RPMI7951 (cell line): ENCODE measurements at regions not wholly inside any gene's neighbourhood (a gene's known extent, or its start where the extent isn't known, plus 50 kb on each side); places are given as distances from the start of the nearest gene placed in this dataset.
"Not testable (repeated sequence)": the region's sequence is repeated elsewhere in the genome, so short reads cannot be mapped to it uniquely, and the experiment has no call there.

Experiments
- DNase-seq: peaks from one replicate; pipeline ENCODE4 v3.0.0-alpha.2; 2012; ENCODE audit warnings: low read depth

DNA sequence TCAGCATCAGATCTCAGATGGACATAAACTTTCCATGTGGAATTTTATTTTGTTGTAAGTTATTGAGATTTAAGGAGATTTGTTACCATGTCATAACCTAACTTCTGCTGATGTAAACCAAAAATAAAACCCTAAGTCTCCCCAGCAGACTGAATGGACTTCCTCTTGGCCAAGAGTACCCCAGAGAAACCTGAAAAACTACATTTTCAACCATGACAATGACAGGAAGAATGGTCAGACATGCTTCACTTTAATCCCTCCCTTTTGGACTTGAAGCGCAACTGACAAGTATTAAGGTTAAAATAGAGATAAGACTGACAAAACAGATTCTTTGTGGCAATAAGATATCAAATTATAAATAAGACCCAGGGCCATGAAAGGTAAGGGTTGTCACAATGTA is 579.7 kb upstream of the RAG2 start:
- no peak for DNase-seq

DNA sequence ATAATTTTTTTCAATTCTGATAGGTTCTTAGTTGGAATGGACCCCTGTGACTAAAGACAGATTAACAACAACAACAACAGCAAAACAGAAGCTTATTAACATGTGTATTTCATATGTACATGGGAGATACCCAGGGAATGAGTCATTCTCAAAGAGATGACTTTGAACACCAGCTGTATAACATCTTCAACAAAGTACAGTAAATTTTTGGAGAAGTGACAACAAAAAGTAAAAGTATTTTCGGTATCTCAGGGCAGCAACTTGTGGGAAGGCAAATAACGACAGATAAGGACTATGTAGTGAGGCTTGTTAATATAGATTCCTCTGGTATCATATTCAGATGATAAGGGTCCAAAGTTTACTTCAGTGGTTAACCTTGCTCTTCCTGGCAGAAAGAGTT is 573.4 kb upstream of the RAG2 start:
- DNase-seq, result no peak

DNA sequence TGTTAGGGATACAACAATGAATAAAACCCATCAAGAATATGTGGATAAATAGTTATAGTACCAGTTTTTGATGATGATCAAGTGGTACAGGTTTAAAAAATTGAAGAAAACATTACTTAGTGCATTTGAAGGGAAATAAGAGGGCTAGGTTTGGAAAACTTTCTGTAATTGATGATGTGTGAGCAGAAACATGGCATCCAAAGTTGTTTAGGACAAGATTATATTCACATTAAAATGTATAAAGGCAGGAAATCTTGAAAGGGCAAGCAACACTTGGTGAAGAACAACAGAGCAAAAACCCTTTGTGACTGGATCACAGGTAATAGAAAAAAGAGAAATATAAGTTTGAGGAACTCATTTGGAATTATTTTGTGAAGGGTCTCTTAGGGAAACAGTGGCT is 572.3 kb upstream of the RAG2 start:
- no peak for DNase-seq

DNA sequence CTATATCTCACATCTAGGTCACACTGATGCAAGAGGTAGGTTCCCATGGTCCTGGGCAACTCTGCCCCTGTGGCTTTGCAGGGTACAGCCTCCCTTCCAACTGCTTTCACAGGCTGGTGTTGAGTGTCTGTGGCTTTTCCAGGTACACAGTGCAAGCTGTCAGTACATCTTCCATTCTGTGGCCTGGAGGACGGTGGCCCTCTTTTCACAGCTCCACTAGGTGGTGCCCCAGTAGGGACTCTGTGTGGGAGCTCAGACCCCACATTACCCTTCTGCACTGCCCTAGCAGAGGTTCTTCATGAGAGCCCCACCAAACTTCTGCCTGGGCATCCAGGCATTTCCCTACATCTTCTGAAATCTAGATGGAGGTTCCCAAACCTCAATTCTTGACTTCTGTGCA is 547.4 kb upstream of the RAG2 start:
- DNase-seq, result not testable (repeated sequence)

DNA sequence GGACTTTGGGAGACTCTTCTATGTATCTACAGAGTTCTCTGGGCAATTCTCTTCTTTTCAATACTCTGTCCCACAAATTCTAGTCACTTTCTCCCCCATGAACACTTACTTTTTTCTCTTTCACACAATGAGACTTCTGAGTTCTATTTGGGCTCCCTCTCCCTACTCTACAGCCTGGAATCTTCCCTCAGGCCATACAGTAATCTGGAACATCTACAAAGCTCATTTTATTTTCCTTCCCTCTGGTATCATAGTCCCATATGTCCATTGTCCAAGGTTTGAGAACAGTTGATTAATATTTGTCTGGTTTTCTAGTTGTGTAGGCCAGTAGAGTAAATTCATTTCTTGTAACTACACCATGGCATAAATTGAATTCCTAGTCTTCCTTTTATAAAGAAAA is 544.6 kb upstream of the RAG2 start:
- DNase-seq, result no peak

DNA sequence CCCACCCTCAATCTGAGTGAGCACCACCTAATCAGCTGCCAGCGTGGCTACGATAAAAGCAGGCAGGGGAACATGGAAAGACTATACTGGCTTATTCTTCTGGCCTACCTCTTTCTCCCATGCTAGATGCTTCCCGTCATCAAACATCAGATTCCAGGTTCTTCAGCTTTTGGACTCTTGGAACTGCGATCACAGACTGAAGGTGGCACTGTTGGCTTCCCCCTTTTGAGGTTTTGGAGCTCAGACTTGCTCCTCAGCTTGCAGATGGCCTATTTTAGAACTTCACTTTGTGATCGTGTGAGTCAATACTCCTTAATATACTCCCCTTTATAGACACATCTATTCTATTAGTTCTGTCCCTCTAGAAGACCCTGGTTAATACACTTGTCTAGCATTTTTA is 543.7 kb upstream of the RAG2 start:
- no peak for DNase-seq

DNA sequence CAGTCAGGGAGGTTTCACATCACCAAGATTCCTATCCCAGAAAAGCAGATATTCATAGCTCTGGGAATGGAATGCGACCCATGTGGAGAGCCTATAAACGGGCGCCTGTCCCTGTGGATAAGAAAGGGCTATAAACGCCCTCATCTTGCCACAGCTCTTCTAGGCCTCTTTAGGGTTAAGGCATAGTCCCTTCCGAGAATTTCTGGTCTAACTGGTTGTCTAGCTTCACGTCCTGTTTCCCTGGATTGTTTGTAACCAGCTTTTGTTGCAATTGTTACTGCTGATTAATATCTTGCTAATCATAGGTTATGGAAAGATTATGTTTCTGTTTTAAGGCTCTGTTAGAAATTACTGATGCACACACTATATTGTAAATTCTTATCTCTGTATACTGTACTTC is 537.6 kb upstream of the RAG2 start:
- DNase-seq, result not testable (repeated sequence)

DNA sequence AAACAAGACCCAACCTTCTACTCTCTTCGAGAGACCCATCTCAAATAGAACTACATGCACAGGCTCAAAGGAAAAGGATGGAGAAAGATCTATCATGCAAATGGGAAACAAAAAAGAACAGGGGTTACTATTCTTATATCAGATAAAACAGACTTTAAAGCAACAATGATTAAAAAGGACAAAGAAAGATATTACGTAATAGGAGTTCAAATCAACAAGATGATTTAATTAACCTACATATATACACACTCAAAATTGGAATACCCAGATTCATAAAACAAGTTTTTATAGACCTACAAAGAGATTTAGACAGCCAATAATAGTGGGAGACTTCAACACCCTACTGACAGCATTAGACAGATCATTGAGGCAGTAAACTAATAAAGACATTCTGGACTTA is 536.6 kb upstream of the RAG2 start:
- no peak for DNase-seq

DNA sequence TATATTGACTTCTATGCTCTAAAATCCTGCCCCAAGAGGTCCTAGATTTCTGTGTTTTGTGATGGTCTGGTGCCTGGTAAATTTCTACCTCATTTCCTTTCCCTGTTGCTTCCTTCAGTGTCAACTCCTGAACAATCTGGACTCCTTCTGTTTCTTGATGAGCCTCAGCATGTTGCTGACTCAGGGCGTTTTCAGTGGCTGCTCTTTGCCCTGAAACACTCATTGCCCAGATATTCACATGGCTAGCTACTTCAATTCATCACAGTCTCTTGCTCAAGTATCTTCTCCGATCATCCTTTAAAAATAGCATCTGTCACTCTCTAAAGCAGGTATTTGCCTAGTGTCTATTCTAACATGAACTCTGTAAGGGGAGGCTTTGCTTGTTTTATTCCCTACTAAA is 526.3 kb upstream of the RAG2 start:
- no peak for DNase-seq

DNA sequence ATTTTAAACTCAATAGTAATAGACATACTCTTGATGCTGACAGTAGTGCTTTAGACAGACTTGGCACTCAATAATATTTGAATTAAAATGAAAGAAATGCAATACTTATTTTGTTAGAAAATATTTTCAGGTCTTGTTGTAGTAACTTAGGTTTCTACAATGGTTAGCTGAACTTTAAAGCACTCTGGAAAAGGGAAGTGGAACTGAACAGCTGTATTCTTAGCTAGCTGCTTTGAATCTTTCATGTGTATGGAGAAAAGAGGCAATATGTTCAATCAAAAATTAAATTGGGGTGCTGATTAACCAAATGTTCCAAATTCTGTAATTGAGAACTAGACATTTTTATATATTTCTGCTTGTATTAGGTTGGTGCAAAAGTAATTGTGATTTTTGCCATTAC is 517.9 kb upstream of the RAG2 start:
- no peak for DNase-seq

DNA sequence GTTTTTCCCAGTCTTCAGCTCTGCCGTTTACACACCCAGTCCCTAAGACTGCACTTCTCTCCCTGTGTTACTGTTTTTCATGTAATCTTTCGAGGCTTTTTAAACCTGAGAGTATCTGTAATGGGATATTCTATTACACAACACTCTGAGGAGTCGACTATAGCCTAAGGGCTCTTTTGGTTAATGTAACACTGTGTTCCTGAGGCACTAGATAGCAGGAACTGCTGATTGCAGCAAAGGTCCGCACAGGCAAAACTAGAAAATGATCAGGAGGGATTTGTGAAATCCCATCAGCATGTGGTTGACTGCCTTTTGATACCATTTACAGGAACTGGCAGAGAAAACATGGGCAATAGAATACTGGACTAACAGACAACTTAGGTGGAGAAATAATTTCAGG is 512.3 kb upstream of the RAG2 start:
- no peak for DNase-seq

DNA sequence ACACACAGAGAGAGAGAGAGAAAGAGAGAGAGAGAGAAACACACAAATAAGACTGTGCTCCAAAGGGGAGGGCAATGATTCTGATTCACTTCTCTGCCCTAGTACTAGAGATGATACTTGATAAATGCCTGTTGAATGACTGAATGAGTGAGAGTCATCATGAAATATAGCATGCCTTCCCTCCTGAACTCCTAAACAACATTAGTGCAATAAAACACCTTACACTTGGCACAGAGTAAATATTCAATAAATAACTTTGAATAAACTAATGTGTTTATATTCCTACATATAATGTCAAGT is 511.2 kb upstream of the RAG2 start:
- DNase-seq, result no peak

DNA sequence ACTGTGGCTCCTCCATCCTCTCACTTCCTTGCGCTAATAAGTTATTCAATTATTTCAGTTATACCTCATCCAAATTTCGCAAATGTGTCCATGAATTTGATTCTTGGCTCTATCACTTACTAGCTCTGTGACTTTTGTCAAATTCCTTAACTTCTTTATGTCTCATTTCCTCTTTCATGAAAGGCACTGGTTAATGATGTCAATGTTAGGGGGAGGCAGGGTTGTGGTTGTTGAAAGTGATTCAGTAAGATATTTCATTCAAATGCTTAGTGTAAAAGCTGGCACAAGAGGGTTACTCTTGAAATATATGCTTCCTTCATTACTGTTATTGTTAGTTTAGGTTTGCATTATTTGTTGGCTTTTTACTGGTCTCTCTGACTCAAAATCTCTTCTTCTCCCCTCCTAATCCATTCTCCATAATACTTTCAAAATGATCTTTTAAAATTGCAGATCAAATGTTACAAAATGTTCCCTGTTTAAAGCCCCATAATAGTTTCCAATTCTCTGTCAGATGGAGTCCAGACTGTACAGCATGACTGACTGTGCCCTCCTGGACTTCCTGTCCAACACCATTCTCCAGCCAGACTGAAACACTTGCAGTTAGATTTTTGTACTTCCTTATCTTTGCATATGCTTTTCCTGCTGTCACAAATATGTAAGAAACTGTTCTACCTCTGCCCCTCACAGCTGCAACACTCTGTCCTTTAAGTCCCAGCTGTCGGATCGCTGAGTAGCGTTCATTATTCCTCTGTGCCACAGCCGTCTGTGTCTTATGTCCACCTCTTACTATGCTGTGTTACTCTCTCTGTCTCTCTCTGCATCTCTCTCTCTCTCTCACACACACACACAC is 510.6 kb upstream of the RAG2 start:
- no peak for DNase-seq

DNA sequence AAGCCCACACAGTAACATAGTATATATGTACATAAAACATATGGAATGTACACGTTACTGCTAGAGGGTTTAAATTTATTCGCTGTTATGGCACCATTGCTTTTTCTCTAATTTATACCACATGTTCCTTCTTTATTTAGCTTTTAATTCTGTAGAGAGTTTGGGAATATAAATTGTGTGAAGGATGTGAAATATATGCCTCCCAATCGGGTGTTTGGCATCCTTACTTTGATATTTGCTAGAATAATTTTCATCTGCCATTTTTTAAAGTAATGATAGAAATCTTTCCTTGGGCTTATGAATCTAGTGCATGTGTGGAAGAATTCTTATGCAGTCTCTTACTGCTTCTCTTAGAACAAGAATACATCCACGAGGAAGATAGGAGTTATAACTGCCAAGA is 509.8 kb upstream of the RAG2 start:
- no peak for DNase-seq

DNA sequence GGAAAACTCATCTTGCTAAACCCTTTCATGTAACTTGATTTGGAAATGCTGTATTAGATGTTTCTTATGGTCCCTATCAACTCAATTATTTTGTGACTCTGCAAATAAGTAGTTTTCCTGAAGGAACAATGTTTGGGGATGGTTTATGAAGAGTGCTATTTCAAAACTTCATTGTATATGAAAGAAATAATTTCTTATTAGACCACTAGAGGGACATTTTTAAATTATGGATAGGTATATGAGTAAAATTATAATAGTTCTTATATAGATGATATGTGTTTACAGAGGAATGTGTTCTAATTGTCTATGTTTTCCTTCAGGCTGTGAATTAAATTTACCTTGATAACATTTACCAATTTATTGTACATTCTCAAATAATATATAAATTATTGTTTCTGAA is 509.4 kb upstream of the RAG2 start:
- no peak for DNase-seq

DNA sequence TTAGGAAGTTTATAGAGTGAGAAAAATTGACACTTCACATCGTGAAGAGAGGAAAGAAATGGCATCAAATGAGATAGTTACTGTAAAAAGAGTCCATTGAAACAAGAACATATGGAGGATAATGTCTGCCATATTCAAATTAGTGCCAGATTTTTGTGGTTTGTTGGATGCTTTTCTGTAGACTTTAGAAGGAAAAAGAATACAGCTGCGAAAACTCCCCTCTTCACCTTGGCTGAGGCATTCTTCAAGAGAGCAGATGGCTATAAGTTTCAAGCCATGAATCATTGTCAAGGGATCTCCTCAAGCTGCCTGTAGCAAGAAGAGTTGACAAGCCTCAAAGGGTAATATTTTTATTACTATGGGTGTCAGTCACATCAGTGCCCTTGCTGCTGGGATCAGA is 507.4 kb upstream of the RAG2 start:
- DNase-seq, result no peak

DNA sequence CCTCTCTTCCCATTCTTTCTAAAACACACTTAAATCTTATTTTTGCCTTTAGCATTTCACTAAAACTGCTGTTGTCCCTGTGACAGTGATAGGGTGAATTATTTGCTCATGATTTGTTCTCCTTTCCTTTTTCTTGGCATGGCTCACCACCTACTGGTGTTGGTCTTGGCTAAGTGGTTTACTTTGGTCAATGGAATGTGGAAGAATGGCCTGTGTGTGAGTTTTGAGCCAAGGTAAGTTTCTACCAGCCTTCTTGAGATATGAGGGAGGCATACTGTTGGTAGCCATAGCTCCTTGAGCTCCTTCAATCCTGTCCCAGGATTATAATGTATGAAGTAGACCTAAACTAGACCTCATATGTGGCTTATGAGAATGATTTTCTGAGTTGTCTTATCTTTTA is 506.3 kb upstream of the RAG2 start:
- DNase-seq, result no peak

DNA sequence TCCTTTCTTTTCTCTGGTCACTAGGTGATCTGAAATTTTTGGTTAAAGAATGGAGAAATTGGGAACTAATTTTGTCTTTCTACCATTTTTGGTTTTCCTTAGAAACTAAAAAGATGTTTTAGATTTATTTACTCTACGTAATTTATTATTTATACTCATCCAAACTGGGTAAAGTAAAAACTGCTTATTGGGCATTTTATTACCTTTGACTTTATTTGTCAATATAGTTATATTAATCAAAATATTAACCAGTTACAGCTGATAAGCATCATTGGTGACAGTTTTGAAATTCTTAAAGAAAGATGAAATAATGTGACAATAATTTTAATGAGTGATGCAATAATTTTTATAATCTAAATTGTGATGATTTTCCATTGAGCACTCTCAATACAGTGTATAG is 502.0 kb upstream of the RAG2 start:
- DNase-seq, result no peak

DNA sequence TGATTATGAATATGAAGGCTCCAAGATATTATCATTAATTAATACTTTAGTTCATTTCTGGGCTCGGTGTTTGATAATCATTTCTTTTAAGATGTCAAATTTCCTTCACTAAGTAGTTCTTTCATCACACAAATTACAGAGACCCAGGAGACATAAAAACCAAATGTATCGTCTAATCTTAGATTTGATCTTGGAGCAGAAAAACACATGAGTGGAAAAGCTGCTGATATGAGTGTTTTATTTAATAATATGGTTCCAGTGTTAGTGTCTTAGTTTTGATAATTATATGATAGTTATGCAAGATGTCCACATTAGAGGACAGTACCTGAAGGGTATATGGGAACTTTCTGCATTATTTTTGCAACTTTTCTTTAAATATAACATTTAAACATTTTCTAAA is 494.5 kb upstream of the RAG2 start:
- DNase-seq, result no peak

DNA sequence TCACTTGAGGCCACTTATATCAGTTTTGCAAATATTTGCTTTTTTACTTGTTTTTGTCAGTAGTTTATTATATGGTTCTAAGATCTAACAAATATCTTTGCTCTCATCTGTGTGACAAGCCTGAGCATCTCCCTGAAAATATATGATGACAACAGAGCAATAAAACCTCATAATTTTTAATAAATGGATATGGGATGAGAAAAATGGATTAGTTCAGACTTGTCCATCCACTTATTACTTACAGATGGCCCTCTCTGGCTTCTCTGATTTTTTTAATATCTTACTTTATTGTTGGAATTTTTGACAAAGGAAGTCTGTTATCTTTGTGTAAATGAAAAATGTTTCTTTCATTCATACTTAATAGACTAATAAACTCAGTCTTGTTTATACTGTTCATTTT is 491.4 kb upstream of the RAG2 start:
- no peak for DNase-seq

DNA sequence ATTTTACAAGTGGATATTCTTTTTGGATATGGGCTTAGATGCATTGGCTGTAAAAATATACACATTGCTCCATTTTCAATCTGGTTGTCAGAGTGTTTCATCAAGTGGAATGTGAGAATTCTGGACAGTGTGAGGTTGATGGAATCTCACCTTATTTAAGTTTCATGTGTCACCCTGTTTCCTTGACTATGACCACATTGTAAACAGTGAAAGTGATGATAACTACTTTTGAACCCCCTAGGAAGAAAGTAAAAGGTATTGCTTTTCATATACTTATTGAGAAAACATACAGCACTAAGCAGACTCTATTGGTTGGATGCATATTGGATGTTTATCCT is 490.5 kb upstream of the RAG2 start:
- DNase-seq, result no peak

DNA sequence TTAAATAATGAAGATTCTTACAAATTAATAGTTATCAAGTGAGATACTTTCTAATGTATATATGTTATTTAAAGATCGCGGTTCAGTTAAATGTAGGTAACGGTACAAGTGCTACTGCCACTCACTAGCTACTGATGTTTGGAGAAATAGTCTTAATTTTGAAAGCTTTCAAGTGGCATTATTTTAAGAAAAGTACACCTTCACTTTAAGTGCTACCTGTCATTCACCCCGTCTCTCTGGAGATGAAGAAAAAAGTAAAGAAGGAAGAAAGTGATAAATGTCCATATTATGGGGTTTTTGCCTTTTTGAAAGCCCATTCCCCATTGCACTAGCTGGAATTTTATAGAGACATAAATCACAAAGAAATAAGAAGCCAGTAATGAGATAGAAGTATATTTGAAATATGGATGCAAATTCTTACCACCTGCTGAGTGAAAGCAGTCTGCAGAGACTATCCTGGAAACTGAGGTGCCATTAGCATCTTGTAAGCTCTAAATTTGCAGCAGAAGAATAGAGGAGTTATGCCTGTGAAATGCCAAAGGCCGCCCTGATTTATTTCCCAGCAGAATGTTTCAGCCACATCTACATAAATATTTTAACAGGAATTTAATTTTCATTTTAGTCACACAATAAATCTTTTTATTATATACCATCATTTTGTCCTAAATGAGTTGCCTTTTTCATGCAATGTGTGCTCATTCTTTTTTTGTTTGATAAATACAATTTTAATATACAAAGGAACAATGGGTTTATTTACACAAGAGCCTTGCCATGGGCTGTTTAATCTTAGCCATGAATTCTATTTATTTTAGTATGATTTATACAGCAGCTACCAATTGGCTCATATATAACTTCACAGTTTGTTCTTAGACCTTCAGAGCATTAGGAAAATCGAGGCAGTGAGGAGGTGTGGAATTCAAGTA is 489.9 kb upstream of the RAG2 start:
- DNase-seq, result no peak

DNA sequence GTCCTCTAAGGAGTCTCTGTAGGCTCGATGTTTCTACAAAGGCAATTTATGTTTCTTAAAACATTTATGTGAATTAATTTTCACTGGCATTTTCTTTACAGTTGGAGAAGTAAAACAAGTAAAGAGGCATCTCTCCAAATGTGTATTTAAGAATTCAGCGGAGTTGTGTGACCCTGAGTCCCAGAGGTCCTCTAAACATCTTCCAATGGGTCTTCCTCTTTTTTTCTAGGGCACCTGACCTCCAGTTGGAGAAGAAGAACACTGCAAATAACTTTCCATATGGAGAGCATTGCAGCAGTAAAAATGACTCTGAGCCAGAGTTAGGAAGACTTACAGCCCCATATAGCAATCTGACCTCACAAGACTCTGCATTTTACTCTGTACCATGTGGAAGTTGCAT is 480.5 kb upstream of the RAG2 start:
- no peak for DNase-seq

DNA sequence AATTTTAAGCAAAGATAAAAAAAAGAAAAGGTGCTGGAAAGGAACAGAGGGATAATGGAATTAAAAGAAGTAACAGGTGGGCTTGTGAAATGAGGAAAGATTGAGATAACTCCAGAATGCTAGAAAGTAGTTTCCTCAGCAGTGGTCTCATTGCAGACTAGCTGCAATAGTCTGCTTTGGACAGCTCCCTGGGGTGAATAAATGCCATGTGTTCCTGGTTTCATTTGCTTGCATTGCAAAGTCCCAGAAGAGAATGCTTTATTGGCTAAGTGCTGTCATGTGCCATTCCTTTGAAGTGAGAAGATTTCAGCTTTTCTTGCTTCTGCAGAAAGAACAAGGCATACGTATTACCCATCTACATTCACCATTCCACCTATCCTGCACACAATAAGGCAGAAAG is 478.8 kb upstream of the RAG2 start:
- DNase-seq, result no peak
